ENCODE measurements at regions not wholly inside any gene's neighbourhood (a gene's known extent, or its start where the extent isn't known, plus 50 kb on each side); places are given as distances from the start of the nearest gene placed in this dataset.

- ATAC-seq (no peak), DNase-seq (ENCODE audit: low spot score in 2 of 2) (no peak)
- H3K9me3 Mint-ChIP-seq = no peaks in the 10 kb centered on the region
- H3K27ac Mint-ChIP-seq = no peak overlapping the region
- H3K36me3 Mint-ChIP-seq = no peaks in the 10 kb centered on the region
- H3K4me3 Mint-ChIP-seq = no peak overlapping the region
- peaks cover 12% of the 10 kb centered on the region for H3K4me1 Mint-ChIP-seq
Measured at GRCh38 chr20:50398471-50398820, 111.7 kb upstream of the PTPN1 start.

DNA sequence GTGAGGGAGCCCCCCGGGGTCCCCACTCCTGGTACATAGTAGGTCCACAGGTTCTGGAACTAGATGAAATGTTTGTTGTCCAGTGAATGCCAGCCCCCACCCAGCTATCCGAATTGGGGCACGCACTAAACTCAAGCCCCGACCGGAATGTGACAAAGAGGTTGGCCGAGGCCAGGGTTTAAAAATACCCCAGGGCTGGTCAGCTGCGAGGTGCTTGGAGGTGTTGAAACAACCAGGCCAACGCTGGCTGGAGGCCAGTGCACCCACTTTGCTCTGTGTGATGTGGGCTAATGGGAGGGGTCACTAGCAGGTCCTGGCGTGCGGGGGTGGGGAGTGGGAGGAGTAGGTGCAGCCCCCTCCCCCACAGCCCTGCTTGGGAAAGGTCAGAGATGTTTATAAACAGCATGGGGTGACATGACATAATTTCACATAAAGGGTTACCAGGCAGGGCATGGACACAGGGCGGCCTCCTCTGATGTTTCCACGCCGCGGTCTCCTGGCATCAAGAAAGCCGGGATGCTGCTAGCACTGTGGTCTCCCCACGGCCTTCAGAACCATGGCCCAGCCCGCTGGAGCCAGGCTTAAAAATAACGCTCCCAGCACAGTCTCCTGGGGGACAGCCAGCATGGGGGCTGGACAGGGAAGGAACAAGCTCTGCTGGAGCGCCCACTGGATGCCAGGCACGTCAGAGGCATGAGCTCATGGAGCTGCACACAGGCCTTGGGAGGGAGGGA, 111.2 kb upstream of the PTPN1 start:
- no peak for DNase-seq (ENCODE audit: low spot score in 2 of 2)
- H3K27ac Mint-ChIP-seq = no peak overlapping the region
- no peaks in the 10 kb centered on the region for H3K36me3 Mint-ChIP-seq
- no peak overlapping the region for H3K4me3 Mint-ChIP-seq
- no peaks in the 10 kb centered on the region for H3K9me3 Mint-ChIP-seq
- peaks cover 12% of the 10 kb centered on the region for H3K4me1 Mint-ChIP-seq
- ATAC-seq = no peak

DNA sequence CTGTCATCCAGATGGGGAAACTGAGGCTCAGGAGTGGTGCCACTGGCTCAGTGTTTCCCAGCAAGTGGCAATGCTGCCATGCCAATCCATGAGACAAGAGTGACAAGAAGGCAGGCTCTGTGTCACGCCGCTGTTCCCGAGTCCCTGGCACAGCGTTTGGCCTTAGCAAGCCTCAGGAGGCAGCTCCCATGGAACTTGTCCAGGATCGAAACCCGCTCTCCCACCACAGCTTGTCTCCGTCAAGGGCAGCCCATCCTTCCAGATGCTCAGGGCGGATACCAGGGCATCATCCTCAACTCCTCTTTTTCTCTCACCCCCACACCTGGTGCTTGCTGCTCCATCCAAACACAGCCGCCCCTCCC, 110.6 kb upstream of the PTPN1 start:
- Mint-ChIP-seq H3K9me3 (no peaks in the 10 kb centered on the region), H3K4me1 (peaks cover 11% of the 10 kb centered on the region), H3K36me3 (no peaks in the 10 kb centered on the region), H3K4me3 (no peak overlapping the region), H3K27ac (no peak overlapping the region)
- DNase-seq (ENCODE audit: low spot score in 2 of 2) = no peak
- ATAC-seq = no peak

- Mint-ChIP-seq H3K4me1 (peaks cover 8% of the 10 kb centered on the region), H3K36me3 (no peaks in the 10 kb centered on the region), H3K9me3 (no peaks in the 10 kb centered on the region), H3K27ac (no peak overlapping the region), H3K4me3 (no peak overlapping the region)
- no peak for DNase-seq (ENCODE audit: low spot score in 2 of 2)
- peak; percentile 32 for ATAC-seq
Measured at GRCh38 chr20:50399917-50400704, 110.1 kb upstream of the PTPN1 start.

DNA sequence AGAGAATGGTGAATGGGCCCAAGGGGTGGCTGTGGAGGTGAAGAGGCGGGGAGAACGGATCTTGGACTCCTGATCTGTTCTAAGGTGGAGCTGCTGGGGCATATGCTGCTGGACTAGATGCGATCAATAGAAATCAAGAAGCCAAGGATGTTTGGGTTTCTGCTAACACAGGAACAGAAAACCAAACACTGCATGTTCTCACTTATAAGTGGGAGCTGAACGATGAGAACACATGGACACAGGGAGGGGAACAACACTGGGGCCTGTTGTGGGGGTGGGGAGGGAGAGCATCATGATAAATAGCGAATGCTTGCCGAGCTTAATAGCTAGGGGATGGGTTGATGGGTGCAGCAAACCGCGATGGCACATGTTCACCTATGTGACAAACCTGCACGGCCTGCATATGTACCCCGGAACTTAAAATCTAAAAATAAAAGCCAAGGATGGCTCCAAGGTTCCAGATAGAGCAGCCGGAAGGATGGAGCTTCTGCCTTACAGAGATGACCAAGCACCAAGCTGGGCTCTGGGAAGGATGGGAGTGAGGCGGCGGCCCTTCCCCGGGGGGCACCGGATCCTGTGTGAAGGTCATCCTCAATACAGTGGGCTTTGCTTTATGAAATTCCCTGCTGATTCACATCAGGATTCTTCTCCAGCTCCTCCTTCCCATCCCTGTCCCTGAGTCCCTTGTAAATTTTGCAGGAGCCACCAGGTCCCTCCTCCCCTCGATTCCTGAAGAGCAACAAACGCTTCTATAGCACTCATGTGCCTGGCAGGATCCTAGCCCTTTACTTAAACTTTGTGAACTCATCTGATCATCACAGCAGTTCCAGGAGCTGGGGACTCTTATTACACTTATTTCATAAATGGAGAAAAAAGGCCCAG, 109.2 kb upstream of the PTPN1 start:
- H3K4me1 Mint-ChIP-seq = peaks cover 8% of the 10 kb centered on the region
- ATAC-seq (no peak), DNase-seq (ENCODE audit: low spot score in 2 of 2) (no peak)
- H3K9me3 Mint-ChIP-seq = no peaks in the 10 kb centered on the region
- H3K4me3 Mint-ChIP-seq = no peak overlapping the region
- H3K27ac Mint-ChIP-seq = no peak overlapping the region
- no peaks in the 10 kb centered on the region for H3K36me3 Mint-ChIP-seq

DNA sequence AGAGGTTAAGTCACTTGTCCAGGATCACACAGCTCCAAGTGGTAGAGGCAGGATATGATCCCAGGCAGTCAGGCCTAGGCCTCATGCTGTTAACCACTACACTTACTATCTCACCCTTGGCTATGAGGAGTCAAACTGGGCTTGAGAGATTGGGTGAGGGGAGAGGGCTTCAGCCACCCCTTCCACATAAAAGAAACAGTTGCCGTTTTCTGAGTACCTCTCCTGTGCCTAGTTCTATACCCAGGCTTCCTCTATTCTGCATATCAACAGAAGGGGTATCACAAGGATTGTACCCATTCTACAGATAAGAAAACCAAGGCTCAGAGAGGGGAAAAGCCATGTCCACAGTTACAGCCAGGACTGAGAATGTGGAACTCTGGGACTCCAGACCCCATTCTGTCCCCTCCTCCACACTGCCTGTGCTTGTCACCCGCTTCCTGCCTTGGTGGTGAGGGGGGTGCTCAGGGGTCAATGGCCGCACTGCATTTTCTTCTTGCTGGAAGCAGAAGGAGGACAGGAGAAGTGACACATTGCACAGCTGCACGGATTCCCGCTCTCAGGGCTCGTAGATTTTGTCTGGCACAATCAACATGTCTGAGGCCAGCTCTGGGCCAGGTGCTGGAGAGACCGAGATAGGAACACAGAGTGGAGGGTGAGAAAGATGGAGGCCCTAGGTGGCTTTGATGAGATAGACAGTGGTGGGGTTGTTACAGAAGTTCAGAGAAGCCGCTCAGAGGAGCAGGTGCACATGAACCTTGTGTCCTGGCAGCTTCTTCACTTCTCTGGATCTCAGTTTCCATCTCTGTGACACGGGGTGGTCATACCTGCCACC, 108.4 kb upstream of the PTPN1 start:
- Mint-ChIP-seq H3K36me3 (no peaks in the 10 kb centered on the region), H3K27ac (no peak overlapping the region), H3K4me1 (peaks cover 8% of the 10 kb centered on the region), H3K9me3 (no peaks in the 10 kb centered on the region), H3K4me3 (no peak overlapping the region)
- ATAC-seq (no peak), DNase-seq (ENCODE audit: low spot score in 2 of 2) (no peak)

DNA sequence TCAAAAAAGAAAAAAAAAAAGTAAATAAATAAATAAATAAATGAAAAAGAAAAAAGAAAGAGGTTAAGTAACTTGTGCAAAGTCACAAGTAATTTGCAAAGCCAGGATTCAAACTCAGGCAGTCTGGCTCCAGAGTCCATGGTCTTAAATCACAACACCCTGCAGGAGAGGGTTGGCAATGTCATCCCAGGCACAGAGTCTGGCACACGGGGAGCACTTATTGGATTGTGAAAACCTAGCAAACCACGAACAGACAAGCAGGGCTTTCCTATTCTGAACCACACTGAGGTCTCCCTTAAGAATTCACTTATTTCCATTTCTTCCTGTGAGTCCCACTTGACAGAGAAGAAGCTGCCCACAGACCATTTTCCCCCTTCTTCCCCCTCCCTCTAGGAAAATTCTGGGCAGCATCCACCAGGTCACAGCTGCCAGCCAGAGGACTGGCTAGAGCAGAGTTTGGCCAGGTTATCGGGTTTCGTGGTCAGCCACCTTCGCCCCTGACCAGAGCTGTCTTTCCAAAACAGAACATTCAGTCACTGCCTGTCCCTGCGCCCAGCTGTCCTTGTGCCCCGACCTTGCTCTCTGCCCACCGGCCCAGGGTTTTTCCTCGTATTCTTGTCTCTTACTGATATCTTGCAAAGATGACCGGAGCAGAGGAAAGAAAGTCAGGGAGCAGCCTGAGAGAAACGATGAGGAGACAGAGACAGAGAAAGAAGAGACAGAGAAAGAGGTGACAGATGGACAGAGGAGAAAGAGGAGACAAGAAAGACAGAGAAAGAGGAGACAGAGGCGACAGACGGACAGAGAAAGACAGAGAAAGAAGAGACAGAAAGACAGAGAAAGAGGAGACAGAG, 106.4 kb upstream of the PTPN1 start:
- no peak overlapping the region for H3K4me3 Mint-ChIP-seq
- H3K9me3 Mint-ChIP-seq = no peaks in the 10 kb centered on the region
- no peak overlapping the region for H3K27ac Mint-ChIP-seq
- peaks cover 8% of the 10 kb centered on the region for H3K4me1 Mint-ChIP-seq
- no peak for DNase-seq (ENCODE audit: low spot score in 2 of 2)
- no peaks in the 10 kb centered on the region for H3K36me3 Mint-ChIP-seq
- no peak for ATAC-seq

GRCh38 chr20:50404419-50405234, 105.6 kb upstream of the PTPN1 start:
- ATAC-seq (no peak), DNase-seq (ENCODE audit: low spot score in 2 of 2) (no peak)
- Mint-ChIP-seq H3K4me1 (peaks cover 8% of the 10 kb centered on the region), H3K27ac (no peak overlapping the region), H3K9me3 (no peaks in the 10 kb centered on the region), H3K4me3 (no peak overlapping the region), H3K36me3 (no peaks in the 10 kb centered on the region)

DNA sequence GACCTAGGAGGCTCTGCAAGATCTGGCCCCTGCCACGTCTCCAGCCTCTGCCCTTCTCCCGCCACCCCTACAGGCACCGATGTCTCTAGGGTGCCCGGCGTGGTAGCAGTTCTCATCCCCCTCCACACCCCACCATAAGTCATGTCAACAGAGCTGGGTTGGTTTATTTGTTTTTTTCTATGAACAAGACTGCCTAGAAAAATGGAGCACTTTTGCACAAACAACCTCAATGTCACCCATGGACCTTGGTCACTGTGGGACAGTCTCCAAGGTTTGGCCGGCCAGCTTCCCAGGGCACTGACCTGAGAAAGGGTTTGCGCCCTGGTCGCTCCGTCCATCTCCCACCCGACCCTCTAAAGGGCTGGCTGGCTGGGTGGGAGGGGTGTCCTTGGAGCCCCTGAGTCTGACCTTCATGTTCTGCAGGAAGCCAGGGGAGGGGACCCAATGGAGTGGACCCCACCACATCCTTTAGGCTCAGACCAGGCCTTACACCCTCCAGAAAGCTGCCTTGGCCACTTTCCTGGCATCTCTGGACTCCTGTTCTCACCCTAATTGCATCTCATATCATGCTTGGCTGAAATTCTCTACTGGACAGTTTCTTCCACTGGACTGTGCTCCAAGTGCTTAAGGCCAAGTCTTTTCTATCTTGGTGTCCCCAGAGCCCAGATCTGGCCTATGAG, 104.8 kb upstream of the PTPN1 start:
- no peaks in the 10 kb centered on the region for H3K9me3 Mint-ChIP-seq
- no peak overlapping the region for H3K4me3 Mint-ChIP-seq
- no peak overlapping the region for H3K27ac Mint-ChIP-seq
- H3K36me3 Mint-ChIP-seq = no peaks in the 10 kb centered on the region
- peaks cover 1% of the 10 kb centered on the region for H3K4me1 Mint-ChIP-seq
- no peak for ATAC-seq
- no peak for DNase-seq (ENCODE audit: low spot score in 2 of 2)

- H3K4me3 Mint-ChIP-seq = no peak overlapping the region
- H3K4me1 Mint-ChIP-seq = no peaks in the 10 kb centered on the region
- ATAC-seq (no peak), DNase-seq (ENCODE audit: low spot score in 2 of 2) (no peak)
- no peak overlapping the region for H3K27ac Mint-ChIP-seq
- H3K36me3 Mint-ChIP-seq = no peaks in the 10 kb centered on the region
- no peaks in the 10 kb centered on the region for H3K9me3 Mint-ChIP-seq
Measured at GRCh38 chr20:50405915-50406609, 104.1 kb upstream of the PTPN1 start.

- no peak for ATAC-seq
Measured at GRCh38 chr20:50406610-50407136, 103.5 kb upstream of the PTPN1 start.

GRCh38 chr20:50408526-50409364, 101.4 kb upstream of the PTPN1 start:
- Mint-ChIP-seq H3K9me3 (no peaks in the 10 kb centered on the region), H3K4me3 (no peak overlapping the region), H3K27ac (no peak overlapping the region), H3K4me1 (no peaks in the 10 kb centered on the region), H3K36me3 (no peaks in the 10 kb centered on the region)
- ATAC-seq = no peak
- no peak for DNase-seq (ENCODE audit: low spot score in 2 of 2)

More at GRCh38 chr20:50406610-50407136, 103.5 kb upstream of the PTPN1 start:
- no peak for DNase-seq (ENCODE audit: low spot score in 2 of 2)
- H3K4me1 Mint-ChIP-seq = no peaks in the 10 kb centered on the region
- no peak overlapping the region for H3K27ac Mint-ChIP-seq
- no peaks in the 10 kb centered on the region for H3K9me3 Mint-ChIP-seq
- H3K36me3 Mint-ChIP-seq = no peaks in the 10 kb centered on the region
- no peak overlapping the region for H3K4me3 Mint-ChIP-seq

All from stimulated activated effector memory CD8-positive, alpha-beta T cell treated with anti-CD3 and anti-CD28 coated beads, Interleukin-12 subunit alpha, Interleukin-12 subunit beta, amount 100 ng/mL, for 72 hours (primary cell).